Liver (tissue), 8 donors: ENCODE measurements at regions not wholly inside any gene's neighbourhood (a gene's known extent, or its start where the extent isn't known, plus 50 kb on each side); places are given as distances from the start of the nearest gene placed in this dataset.

ENCODE experiments used
- DNase-seq: peaks from one replicate; pipeline ENCODE4 v3.0.0-alpha.2; 2017; ENCODE audit warnings: low spot score
- H3K27ac ChIP-seq, 2 donors: one replicate each; pipeline ENCODE4 v1.7.0; 2013; ENCODE audit warnings: inconsistent platforms in 2 of 2, low read length in 2 of 2, control low read depth in 1 of 2, low read depth in 1 of 2, mild to moderate bottlenecking in 1 of 2
- H3K27me3 ChIP-seq, 4 donors: one replicate each; pipeline versions ENCODE4 v1.6.1 to v1.7.0; 2013; ENCODE audit warnings: low read length in 3 of 4, inconsistent platforms in 1 of 4, mild to moderate bottlenecking in 1 of 4, moderate library complexity in 1 of 4; ENCODE audit not compliant: control insufficient read depth in 4 of 4, insufficient read depth in 4 of 4
- H3K36me3 ChIP-seq, 4 donors: one replicate each; pipeline versions ENCODE4 v1.6.1 to v1.7.0; 2013; ENCODE audit warnings: low read length in 3 of 4, mild to moderate bottlenecking in 3 of 4, low read depth in 1 of 4, moderate library complexity in 1 of 4; ENCODE audit not compliant: control insufficient read depth in 4 of 4, insufficient read depth in 3 of 4
- H3K4me1 ChIP-seq, 4 donors: one replicate each; pipeline versions ENCODE4 v1.6.1 to v1.7.0; 2013; ENCODE audit warnings: low read length in 3 of 4, mild to moderate bottlenecking in 3 of 4, moderate library complexity in 1 of 4; ENCODE audit not compliant: control insufficient read depth in 4 of 4, insufficient read depth in 4 of 4
- H3K4me3 ChIP-seq, 3 donors: one replicate each; pipeline versions ENCODE4 v1.6.1 to v1.7.0; 2013; ENCODE audit warnings: low read length in 3 of 3, control low read depth in 1 of 3, low read depth in 1 of 3, mild to moderate bottlenecking in 1 of 3
- H3K9ac ChIP-seq, 2 donors: one replicate each; pipeline ENCODE4 v1.7.0; 2013; ENCODE audit warnings: low read length in 2 of 2, mild to moderate bottlenecking in 2 of 2, moderate library complexity in 2 of 2, control low read depth in 1 of 2, low read depth in 1 of 2
- H3K9me3 ChIP-seq, 4 donors: one replicate each; pipeline versions ENCODE4 v1.6.1 to v1.7.0; 2013; ENCODE audit warnings: low read length in 3 of 4; ENCODE audit not compliant: control insufficient read depth in 4 of 4
- ATF3 ChIP-seq: IDR thresholded peaks from 2 replicates; pipeline ENCODE4 v1.6.1; 2016; ENCODE audit warnings: antibody characterized with exemption
- CTCF ChIP-seq: fragments of 150-350 bp; IDR thresholded peaks from 2 replicates; pipeline ENCODE4 v1.5.1; 2017; ENCODE audit warnings: improper control_type of control experiment, low read depth, low read length; ENCODE audit not compliant: missing input control
- EGR1 ChIP-seq, 2 donors: IDR thresholded peaks; 2 replicates each; pipeline ENCODE4 v1.6.1; 2016 to 2018; ENCODE audit warnings: antibody characterized with exemption in 2 of 2, low read depth in 2 of 2
- FOXA1 ChIP-seq: IDR thresholded peaks from 2 replicates; pipeline ENCODE4 v1.6.1; 2016; ENCODE audit warnings: antibody characterized with exemption
- FOXA2 ChIP-seq: IDR thresholded peaks from 2 replicates; pipeline ENCODE4 v1.6.1; 2016; ENCODE audit warnings: antibody characterized with exemption
- GABPA ChIP-seq, 2 donors: IDR thresholded peaks in 1 of 2; conservative IDR thresholded peaks in 1 of 2; 2 replicates each; pipeline ENCODE4 v1.6.1; 2016; ENCODE audit warnings: antibody characterized with exemption in 2 of 2, mild to moderate bottlenecking in 1 of 2, moderate library complexity in 1 of 2
- HNF4A ChIP-seq, 2 donors: conservative IDR thresholded peaks; 2 replicates each; pipeline ENCODE4 v1.6.1; 2016; ENCODE audit warnings: antibody characterized with exemption in 2 of 2, mild to moderate bottlenecking in 2 of 2
- HNF4G ChIP-seq: IDR thresholded peaks from 2 replicates; pipeline ENCODE4 v1.6.1; 2016; ENCODE audit warnings: antibody characterized with exemption
- JUND ChIP-seq, 2 donors: IDR thresholded peaks; 2 replicates each; pipeline ENCODE4 v1.6.1; 2016; ENCODE audit warnings: antibody characterized with exemption in 2 of 2
- MAX ChIP-seq: IDR thresholded peaks from 2 replicates; pipeline ENCODE4 v1.6.1; 2016; ENCODE audit warnings: antibody characterized with exemption
- NR2F2 ChIP-seq: IDR thresholded peaks from 2 replicates; pipeline ENCODE4 v1.6.1; 2016; ENCODE audit warnings: antibody characterized with exemption
- RAD21 ChIP-seq, 2 donors: IDR thresholded peaks; 2 replicates each; pipeline ENCODE4 v1.6.1; 2016; ENCODE audit warnings: antibody characterized with exemption in 2 of 2, mild to moderate bottlenecking in 2 of 2
- REST ChIP-seq: IDR thresholded peaks from 2 replicates; pipeline ENCODE4 v1.6.1; 2016; ENCODE audit warnings: antibody characterized with exemption, mild to moderate bottlenecking
- RXRA ChIP-seq, 2 donors: IDR thresholded peaks; 2 replicates each; pipeline ENCODE4 v1.6.1; 2017 to 2018; ENCODE audit warnings: antibody characterized with exemption in 2 of 2, mild to moderate bottlenecking in 1 of 2
- SP1 ChIP-seq: IDR thresholded peaks from 2 replicates; pipeline ENCODE4 v1.6.1; 2018; ENCODE audit warnings: antibody characterized with exemption, mild to moderate bottlenecking
- TAF1 ChIP-seq: conservative IDR thresholded peaks from 2 replicates; pipeline ENCODE4 v1.6.1; 2016; ENCODE audit warnings: antibody characterized with exemption, mild to moderate bottlenecking
- YY1 ChIP-seq: IDR thresholded peaks from 2 replicates; pipeline ENCODE4 v1.6.1; 2016; ENCODE audit warnings: antibody characterized with exemption, mild to moderate bottlenecking
- ZBTB33 ChIP-seq: IDR thresholded peaks from 2 replicates; pipeline ENCODE4 v1.6.1; 2016; ENCODE audit warnings: antibody characterized with exemption
- WGBS: extraction: QIAGEN DNeasy Blood & Tissue Kit; methylation state at CpG from one replicate; pipeline ENCODE4 v1.1.7; 2013; 5-methylcytosine and 5-hydroxymethylcytosine counted together
- donor health status: healthy.
- donor health status: healthy.
- donor health status: healthy.
- donor health status: healthy.
- donor health status: healthy.

- no peaks in the 10 kb centered on the region for H3K27me3 ChIP-seq
- no peaks in the 10 kb centered on the region for H3K36me3 ChIP-seq
- H3K9ac ChIP-seq: no peak overlapping the region
- no peak for DNase-seq
- no peaks in the 10 kb centered on the region for H3K9me3 ChIP-seq
- H3K27ac ChIP-seq: peak overlapping the region; percentile 83 to 88
- no peak overlapping the region for H3K4me3 ChIP-seq
- 42% methylated on average over 1 of the region's 1 CpG for WGBS
- TF ChIP-seq YY1 (no peak), SP1 (no peak), RXRA (IDR thresholded peaks at IDR 0.05) (no peak), REST (no peak), HNF4G (no peak), ATF3 (no peak), FOXA2 (no peak), HNF4A (conservative IDR thresholded peaks at IDR 0.05) (no peak), GABPA (IDR thresholded peaks at IDR 0.05 in 1 of 2, conservative IDR thresholded peaks at IDR 0.05 in 1 of 2) (no peak), FOXA1 (no peak), ZBTB33 (no peak), EGR1 (IDR thresholded peaks at IDR 0.05; ENCODE audit: low read depth in 2 of 2) (no peak), NR2F2 (no peak), TAF1 (no peak), MAX (no peak), CTCF (no peak), JUND (IDR thresholded peaks at IDR 0.05) (no peak), RAD21 (IDR thresholded peaks at IDR 0.05) (no peak)
- peaks cover 2 to 14% (median 6%) of the 10 kb centered on the region in 4 donors for H3K4me1 ChIP-seq
Observed at GRCh38 chr6:139597087-139597763, 222.8 kb upstream of the CITED2 start.
